OCI-LY1 (cell line): ENCODE measurements at regions not wholly inside any gene's neighbourhood (a gene's known extent, or its start where the extent isn't known, plus 50 kb on each side); places are given as distances from the start of the nearest gene placed in this dataset.

Experiments used
- H2AFZ ChIP-seq: fragments of 200-600 bp; sonication (generic), shearing (Covaris generic); 2 replicates; pipeline ENCODE4 v1.6.0; 2014; ENCODE audit warnings: antibody characterized with exemption, mild to moderate bottlenecking, low read length
- H3F3A ChIP-seq: fragments of 200-600 bp; sonication (generic), shearing (Covaris generic); 2 replicates; pipeline ENCODE4 v1.6.0; 2014; ENCODE audit warnings: mild to moderate bottlenecking, antibody characterized with exemption, low read length, moderate library complexity; ENCODE audit not compliant: insufficient read depth
- H3K27ac ChIP-seq: fragments of 200-600 bp; sonication (generic); 2 replicates; pipeline ENCODE4 v1.5.1; 2014; ENCODE audit warnings: low read length, mixed run types, mild to moderate bottlenecking, low read depth; ENCODE audit not compliant: poor library complexity, severe bottlenecking
- H3K27me3 ChIP-seq: fragments of 200-600 bp; sonication (generic); 2 replicates; pipeline ENCODE4 v1.6.0; 2014; ENCODE audit warnings: antibody characterized with exemption, mild to moderate bottlenecking, low read length, moderate library complexity; ENCODE audit not compliant: insufficient read depth
- H3K36me3 ChIP-seq: fragments of 200-600 bp; sonication (generic); 2 replicates; pipeline ENCODE4 v1.6.1; 2014; ENCODE audit warnings: mild to moderate bottlenecking, antibody characterized with exemption, low read length, moderate library complexity, mixed read lengths; ENCODE audit not compliant: insufficient read depth
- H3K4me1 ChIP-seq: fragments of 200-600 bp; sonication (generic); 2 replicates; pipeline ENCODE4 v1.5.1; 2014; ENCODE audit warnings: mild to moderate bottlenecking, low read length, moderate library complexity; ENCODE audit not compliant: insufficient read depth, severe bottlenecking
- H3K4me2 ChIP-seq: fragments of 200-600 bp; sonication (generic), shearing (Covaris generic); 2 replicates; pipeline ENCODE4 v1.6.1; 2014; ENCODE audit warnings: low read length
- H3K4me3 ChIP-seq: fragments of 200-600 bp; sonication (generic); 2 replicates; pipeline ENCODE4 v1.5.1; 2014; ENCODE audit warnings: low read length, low read depth, mild to moderate bottlenecking, mixed read lengths; ENCODE audit not compliant: poor library complexity, severe bottlenecking
- H3K79me2 ChIP-seq: fragments of 200-600 bp; shearing (Covaris generic); 2 replicates; pipeline ENCODE4 v1.6.1; 2016; ENCODE audit warnings: mixed run types, low read length, mixed read lengths; ENCODE audit not compliant: insufficient read depth
- H3K9ac ChIP-seq: fragments of 200-600 bp; sonication (generic), shearing (Covaris generic); 2 replicates; pipeline ENCODE4 v1.6.1; 2014; ENCODE audit warnings: mild to moderate bottlenecking, low read length, mixed read lengths
- H3K9me2 ChIP-seq: fragments of 200-600 bp; sonication (generic), shearing (Covaris generic); 2 replicates; pipeline ENCODE4 v1.6.1; 2014; ENCODE audit warnings: low read depth, mild to moderate bottlenecking, low read length, mixed read lengths
- H3K9me3 ChIP-seq: fragments of 200-600 bp; shearing (Covaris generic); 2 replicates; pipeline ENCODE4 v1.6.1; 2014; ENCODE audit warnings: low read length, mixed read lengths
- H4K20me1 ChIP-seq: fragments of 200-600 bp; sonication (generic), shearing (Covaris generic); 2 replicates; pipeline ENCODE4 v1.6.0; 2016; ENCODE audit warnings: mild to moderate bottlenecking, low read length; ENCODE audit not compliant: insufficient read depth
- CTCF ChIP-seq: fragments of 200-600 bp; sonication (generic), shearing (Covaris generic); IDR thresholded peaks from 2 replicates; pipeline ENCODE4 v1.5.1; 2017; ENCODE audit warnings: mild to moderate bottlenecking, antibody characterized with exemption, low read length, moderate library complexity, mixed read lengths
- EZH2 ChIP-seq: fragments of 200-600 bp; sonication (generic), shearing (Covaris generic); IDR thresholded peaks from 2 replicates; pipeline ENCODE4 v1.8.0; 2017; ENCODE audit warnings: borderline replicate concordance, mixed run types, mild to moderate bottlenecking, antibody characterized with exemption, low read length, moderate library complexity, mixed read lengths

DNA sequence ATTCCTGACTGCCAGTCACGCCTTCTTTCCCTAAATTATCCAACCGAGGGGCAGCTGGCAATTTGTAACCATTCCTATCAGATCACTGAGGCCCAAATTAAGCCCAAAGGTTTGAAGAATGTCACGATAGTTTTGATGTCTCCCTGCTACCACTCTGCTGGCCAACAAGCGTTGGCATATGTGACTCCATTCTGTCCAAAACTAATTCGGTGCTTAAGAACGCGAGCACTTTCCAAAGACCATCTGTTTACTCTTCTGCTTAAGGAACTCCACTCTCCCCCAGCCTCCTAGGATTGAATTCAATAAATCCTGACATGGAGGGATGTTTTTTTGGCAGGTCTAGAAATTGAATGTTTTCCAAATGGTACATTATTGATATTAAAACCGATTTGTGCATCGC, 131.5 kb upstream of the CTBP2 start:
- TF ChIP-seq EZH2 (no peak), CTCF (no peak)
- H3K9ac ChIP-seq = no peak overlapping the region
- no peak overlapping the region for H3K4me2 ChIP-seq
- no peaks in the 10 kb centered on the region for H3K4me1 ChIP-seq
- H3K9me3 ChIP-seq = no peaks in the 10 kb centered on the region
- H3K9me2 ChIP-seq = no peaks in the 10 kb centered on the region
- H4K20me1 ChIP-seq = no peaks in the 10 kb centered on the region
- H3K27ac ChIP-seq = no peak overlapping the region
- no peaks in the 10 kb centered on the region for H3F3A ChIP-seq
- H2AFZ ChIP-seq = no peak overlapping the region
- H3K27me3 ChIP-seq = no peaks in the 10 kb centered on the region
- no peak overlapping the region for H3K4me3 ChIP-seq
- H3K36me3 ChIP-seq = no peaks in the 10 kb centered on the region
- no peaks in the 10 kb centered on the region for H3K79me2 ChIP-seq

DNA sequence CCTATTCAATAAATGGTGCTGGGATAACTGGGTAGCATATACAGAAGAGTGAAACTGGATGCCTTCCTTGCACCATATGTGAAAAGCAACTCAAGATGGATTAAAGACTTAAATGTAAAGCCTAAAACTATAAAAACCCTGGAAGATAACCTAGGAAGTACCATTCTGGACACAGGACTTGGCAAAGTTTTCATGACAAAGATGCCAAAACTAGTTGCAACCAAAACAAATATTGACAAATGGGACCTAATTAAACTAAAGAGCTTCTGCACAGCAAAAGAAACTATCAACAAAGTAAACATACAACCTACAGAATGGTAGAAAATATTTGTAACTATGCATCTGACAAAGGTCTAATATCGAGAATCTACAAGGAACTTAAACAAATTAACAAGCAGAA, 129.1 kb upstream of the CTBP2 start:
- Histone ChIP-seq H3K9ac (no peak overlapping the region), H3K4me2 (no peak overlapping the region), H3K27me3 (no peaks in the 10 kb centered on the region)

GRCh38 chr10:125284875-125285597, 124.7 kb upstream of the CTBP2 start:
- Histone ChIP-seq H3K4me2 (no peak overlapping the region; the same call in 1 of the 2 replicates), H3K27me3 (no peaks in the 10 kb centered on the region), H3K9me2 (no peaks in the 10 kb centered on the region), H3K4me3 (no peak overlapping the region), H2AFZ (no peak overlapping the region), H3K79me2 (no peaks in the 10 kb centered on the region), H3K4me1 (no peaks in the 10 kb centered on the region), H3K9ac (no peak overlapping the region), H4K20me1 (no peaks in the 10 kb centered on the region), H3K9me3 (no peaks in the 10 kb centered on the region), H3F3A (no peaks in the 10 kb centered on the region), H3K36me3 (no peaks in the 10 kb centered on the region), H3K27ac (no peak overlapping the region)
- TF ChIP-seq EZH2 (no peak), CTCF (no peak)

More for the DNA sequence above, 129.1 kb upstream of the CTBP2 start:
- TF ChIP-seq EZH2 (no peak), CTCF (no peak)
- no peaks in the 10 kb centered on the region for H3K9me3 ChIP-seq
- no peak overlapping the region for H2AFZ ChIP-seq
- no peaks in the 10 kb centered on the region for H3K79me2 ChIP-seq
- no peak overlapping the region for H3K4me3 ChIP-seq
- no peaks in the 10 kb centered on the region for H3K36me3 ChIP-seq
- H3K4me1 ChIP-seq = no peaks in the 10 kb centered on the region
- H3F3A ChIP-seq = no peaks in the 10 kb centered on the region
- no peak overlapping the region for H3K27ac ChIP-seq
- H3K9me2 ChIP-seq = no peaks in the 10 kb centered on the region
- no peaks in the 10 kb centered on the region for H4K20me1 ChIP-seq
